ENCODE measurements at regions not wholly inside any gene's neighbourhood (a gene's known extent, or its start where the extent isn't known, plus 50 kb on each side); places are given as distances from the start of the nearest gene placed in this dataset.

DNA sequence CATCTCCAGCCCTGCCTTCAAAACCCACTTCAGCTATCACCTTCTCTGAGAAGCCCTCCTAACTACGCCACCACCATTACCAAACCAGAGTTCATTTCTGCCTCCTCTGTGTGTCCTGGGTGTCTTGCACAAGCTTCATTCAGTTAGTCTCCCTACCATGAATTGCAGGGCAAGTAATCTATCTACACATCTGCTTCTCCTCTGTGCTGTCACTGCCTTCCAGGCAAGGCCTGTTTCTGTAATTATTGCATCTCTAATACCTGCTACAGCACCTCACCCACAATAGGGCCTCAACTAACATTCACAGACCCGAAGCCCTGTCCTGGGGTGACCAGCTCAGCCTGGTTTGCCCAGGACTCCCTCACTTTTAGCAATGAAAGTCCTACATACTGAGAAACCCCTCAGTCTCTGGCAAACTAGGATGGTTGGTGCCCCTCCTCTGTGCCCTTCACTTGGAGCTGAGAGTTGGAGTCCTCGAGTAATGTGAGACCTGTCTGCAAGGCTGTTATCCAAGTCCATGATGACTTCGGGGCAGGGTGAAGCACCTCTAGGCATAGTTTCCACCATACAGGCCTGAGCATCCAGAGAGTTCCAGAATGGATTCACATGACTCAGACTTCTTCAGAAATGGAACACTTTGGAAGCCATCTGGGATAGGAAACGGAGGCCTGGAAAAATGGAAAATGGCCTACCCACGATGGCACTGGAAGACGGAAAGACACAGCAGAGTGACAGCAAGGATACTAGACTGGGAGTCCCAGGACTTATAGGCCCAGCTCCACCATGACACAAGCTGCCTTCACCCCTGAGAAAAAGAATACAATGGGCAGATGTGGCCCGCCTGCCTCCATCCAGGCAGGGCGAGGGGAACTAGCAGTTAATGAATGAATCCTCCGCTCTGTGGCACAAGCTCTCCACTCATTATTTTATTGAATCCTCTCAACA is 269.3 kb downstream of the BUD13 start:
- H3K4me3 ChIP-seq (ENCODE audit: low read length): no peak overlapping the region
- DNase-seq (ENCODE audit: low read depth, low spot score): no peak

DNA sequence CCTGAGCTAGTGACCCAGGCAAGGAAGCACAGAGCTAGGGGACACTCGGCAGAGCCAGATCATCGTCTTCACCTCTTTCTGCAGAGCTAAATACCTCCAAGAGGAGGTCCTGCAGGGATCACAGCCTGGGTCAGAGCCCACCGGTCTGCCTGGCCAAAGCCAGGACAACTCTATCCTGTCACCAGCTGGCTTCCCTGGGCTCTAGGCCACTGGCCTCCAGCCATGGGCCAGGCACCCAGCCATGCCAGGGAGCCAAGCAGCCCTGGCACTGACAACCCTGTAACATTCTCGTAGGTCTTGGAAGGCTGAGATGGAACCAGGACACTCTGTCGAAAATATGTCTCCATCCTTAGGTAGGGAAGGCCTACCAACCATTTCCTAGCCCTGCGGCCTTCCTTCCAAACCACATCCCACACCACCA is 270.1 kb downstream of the BUD13 start:
- DNase-seq (ENCODE audit: low read depth, low spot score): no peak
- no peak overlapping the region for H3K4me3 ChIP-seq (ENCODE audit: low read length)

DNA sequence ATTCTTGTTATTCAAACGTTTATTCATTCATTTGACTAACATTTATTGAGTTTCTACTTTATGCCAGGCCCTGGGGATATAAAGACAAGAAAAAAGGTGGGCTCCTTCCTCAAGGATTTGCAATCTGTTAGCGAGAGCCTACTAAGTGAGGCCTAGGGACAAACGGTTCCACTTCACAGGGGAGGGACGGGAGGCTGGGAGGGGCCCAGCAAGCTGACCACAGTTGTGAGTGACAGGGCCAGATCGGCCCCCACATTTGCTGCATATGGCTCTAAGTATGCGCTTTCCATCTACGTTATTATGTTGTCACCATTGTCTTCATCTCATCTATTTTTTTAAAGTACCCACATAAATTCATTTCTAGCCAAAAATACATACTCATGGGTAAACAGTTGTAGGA is 271.1 kb downstream of the BUD13 start:
- H3K4me3 ChIP-seq (ENCODE audit: low read length): no peak overlapping the region
- no peak for DNase-seq (ENCODE audit: low read depth, low spot score)

DNA sequence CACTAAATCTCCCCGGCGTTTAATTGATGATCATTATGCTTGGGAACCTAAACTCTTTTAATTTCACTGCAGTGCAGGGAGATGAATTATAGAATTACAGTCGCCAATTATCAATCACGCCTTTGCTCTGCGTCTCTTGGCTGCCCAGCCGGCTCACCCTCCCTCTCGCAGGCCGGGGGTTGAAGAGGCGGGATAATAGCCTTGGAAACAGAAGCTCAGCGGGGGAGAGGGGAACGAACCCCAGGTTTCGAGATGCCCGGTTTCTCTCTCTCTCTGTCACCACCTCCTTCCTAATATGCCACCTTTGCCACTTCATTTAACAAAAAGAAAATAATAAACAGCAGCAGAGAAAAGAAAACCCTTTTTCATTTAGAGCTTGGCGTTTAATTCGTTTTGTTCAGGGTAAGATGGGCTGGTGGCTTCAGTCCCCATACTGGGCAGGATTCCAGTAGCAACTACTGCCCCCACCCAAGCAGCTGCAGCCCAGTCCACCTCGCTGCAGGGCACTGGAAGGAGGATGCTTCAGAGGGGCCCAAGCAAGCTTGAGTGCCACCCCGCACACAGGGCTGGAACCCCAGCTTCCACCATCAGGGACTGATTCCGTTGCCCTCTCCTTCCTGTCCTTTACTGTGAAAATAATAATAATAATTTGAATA is 271.7 kb downstream of the BUD13 start:
- H3K4me3 ChIP-seq (ENCODE audit: low read length): no peak overlapping the region
- no peak for DNase-seq (ENCODE audit: low read depth, low spot score)

DNA sequence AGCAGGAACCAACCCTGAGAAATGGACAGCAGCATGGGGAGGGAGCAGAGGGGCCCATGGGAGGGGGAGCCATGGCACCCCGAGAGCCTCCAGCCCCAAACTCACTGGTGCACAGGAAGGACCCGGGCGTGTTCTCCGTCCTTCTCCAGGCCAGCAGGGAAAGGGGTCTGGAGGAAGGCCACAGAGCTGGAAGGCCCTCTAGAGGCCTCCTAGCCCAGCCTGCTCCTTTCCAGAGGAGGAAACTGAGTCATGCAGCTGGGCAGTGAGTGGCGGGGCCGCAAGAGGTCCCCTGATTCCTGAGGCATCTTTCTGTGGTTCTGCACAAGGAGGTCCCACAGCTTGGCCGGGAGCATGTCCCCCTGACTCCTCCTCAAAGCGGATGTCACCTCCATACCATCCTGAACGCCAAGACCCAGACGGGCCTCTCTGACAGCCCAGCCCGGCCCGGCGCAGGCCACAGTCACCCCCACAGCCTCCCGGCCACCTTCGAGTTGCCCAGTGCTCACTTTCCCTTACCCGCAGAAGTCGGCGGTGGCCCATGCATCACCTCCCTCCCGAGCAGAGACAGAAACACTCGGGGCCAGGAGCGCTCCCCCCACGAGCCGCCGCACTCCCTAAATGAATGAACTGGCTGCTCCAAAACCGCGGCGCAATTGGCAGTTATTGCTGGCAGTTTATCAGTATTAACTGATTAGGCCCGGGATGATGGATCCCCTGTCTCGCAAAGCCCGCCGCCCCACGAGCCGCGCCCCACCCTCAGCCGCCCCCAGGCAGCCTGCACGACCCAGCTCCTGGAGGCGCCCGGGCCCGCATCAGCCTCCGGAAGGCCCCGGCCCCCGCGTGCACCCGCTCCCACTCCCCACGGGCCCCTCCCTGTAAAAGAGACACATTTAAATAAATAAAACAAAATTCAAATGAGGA is 272.5 kb downstream of the BUD13 start:
- DNase-seq (ENCODE audit: low read depth, low spot score): no peak
- no peak overlapping the region for H3K4me3 ChIP-seq (ENCODE audit: low read length)

DNA sequence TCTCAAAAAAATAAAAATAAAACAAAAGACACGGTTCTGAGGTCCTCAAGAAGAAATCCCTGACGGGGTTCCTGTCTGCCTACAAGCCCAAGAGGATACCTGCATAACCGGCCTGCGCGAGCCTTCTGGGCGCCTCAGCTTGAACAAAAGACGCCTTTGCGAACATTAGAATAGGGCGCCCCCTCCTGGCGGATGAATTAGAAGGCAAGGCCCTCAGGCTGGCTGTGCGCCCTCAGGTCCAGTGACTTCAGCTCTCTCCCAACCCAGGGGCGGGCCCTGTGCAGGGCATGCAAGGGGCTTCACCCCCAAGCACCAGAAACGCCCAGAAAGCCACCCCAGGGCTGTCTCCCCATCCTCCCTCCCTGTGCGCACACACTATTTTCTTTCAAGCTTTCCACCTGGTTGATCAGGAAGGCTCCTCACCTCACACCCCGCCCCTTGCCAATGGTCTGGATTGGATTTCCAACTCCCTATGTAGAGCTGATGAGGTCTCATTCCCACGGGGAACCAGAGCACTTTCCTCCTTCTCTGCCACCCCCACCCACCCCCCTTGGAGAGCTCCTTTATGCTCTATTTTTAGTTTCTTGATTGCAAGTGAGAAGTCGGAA is 273.3 kb downstream of the BUD13 start:
- peak; percentile 54 for DNase-seq (ENCODE audit: low read depth, low spot score)
- no peak overlapping the region for H3K4me3 ChIP-seq (ENCODE audit: low read length)

DNA sequence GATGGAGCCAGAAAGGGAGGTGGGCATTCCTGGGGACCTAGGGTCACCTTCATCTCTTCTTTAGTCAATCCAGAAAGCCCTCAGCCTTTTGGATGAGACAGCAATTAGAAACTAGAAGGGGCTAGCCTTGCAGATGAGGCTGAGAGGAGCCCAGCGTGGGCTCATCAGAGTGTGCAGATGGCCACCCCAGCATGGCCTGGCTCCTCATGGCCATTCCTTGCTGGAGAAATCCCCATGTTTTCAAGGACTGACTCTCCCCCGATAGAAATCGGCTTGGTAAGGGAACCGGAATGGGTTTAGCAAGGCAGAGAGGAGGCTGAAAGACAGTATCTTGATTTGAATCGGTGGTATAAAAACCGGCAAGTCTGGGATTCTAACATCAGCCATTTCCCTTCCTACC is 274.6 kb downstream of the BUD13 start:
- H3K4me3 ChIP-seq (ENCODE audit: low read length): no peak overlapping the region
- no peak for DNase-seq (ENCODE audit: low read depth, low spot score)

DNA sequence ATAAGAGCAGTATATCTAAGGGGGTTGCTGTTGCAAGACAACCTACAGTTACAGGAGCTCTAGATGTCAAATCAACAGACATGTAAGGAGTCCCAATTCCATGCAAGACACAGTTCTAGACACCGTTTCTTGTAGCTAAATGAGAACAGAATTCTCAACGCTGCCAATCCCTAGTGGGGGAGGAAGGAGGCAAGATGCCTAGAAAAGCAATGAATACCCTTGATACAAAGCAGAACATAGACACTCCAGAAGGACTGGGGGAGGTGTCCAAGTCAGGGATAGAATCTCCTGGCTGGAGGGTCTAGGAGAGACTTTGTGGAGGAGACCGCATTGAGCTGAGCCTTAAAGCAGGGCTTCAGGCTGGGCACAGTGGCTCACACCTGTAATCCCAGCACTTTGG is 280.2 kb downstream of the BUD13 start:
- no peak for DNase-seq (ENCODE audit: low read depth, low spot score)
- H3K4me3 ChIP-seq (ENCODE audit: low read length): no peak overlapping the region

DNA sequence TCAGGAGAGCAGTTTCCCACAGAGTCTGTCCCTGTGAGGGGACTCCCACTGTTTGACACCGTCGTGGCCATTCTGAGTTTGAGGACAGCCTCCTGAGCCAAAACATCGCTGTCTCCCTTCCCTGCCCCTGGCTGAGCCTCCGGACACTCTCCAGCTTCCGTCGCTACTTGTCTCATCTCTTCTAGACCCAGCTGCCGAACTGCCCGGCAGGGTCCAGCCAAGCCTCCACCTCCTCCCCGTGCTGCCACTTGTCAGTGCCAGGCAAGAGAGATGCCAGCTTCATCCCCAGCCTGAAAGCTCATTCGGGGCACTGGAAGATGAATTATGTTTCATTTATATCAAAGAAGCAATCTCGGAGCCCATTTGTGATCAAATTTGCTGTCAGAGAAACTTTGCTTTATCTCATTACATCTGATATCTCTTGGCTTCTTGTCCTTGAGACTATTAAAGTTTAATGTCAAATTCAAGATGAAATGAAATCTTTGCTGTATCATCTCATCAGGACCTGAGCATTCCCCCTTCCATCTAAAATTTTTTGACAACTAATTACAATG is 283.9 kb downstream of the BUD13 start:
- no peak overlapping the region for H3K4me3 ChIP-seq (ENCODE audit: low read length)
- no peak for DNase-seq (ENCODE audit: low read depth, low spot score)

DNA sequence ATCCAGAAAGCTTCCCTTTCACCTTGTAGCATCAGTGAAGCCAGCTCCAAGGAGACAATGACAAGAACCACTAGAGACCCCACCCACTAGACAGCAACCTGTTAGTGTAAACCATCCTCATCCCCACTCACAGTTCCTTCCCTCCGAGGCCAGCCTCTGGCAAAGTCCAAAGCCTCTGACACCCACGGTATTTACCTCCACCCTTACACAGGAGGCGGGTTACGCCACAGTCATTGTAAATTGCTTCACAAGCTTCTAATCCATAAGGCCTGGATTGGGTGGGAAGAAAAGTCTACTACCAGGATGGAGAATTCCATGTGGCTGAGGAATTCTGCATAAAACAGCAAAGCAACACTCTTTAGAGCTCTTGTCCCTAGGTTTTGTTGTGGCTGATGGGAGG is 287.4 kb downstream of the BUD13 start:
- no peak for DNase-seq (ENCODE audit: low read depth, low spot score)
- H3K4me3 ChIP-seq (ENCODE audit: low read length): no peak overlapping the region

DNA sequence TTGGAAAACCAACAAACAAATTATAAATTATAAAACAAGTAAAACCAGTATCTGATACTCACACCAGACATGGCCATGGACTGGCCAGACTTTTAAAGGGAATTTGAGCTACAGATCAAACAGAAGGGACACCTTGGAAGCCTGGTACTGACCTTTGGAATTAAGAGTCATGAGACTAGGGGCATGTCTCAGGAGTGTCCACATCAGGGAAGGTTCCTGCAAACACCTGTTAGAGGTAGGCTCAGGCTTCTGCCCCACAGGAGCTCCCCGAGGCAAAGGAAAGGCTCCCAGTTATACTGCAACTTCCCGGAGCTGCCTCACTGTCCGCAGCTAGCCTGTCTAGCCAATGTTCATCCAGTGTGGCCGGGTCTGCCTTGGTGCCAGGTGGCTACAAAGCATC is 290.1 kb downstream of the BUD13 start:
- DNase-seq (ENCODE audit: low read depth, low spot score): no peak
- no peak overlapping the region for H3K4me3 ChIP-seq (ENCODE audit: low read length)

DNA sequence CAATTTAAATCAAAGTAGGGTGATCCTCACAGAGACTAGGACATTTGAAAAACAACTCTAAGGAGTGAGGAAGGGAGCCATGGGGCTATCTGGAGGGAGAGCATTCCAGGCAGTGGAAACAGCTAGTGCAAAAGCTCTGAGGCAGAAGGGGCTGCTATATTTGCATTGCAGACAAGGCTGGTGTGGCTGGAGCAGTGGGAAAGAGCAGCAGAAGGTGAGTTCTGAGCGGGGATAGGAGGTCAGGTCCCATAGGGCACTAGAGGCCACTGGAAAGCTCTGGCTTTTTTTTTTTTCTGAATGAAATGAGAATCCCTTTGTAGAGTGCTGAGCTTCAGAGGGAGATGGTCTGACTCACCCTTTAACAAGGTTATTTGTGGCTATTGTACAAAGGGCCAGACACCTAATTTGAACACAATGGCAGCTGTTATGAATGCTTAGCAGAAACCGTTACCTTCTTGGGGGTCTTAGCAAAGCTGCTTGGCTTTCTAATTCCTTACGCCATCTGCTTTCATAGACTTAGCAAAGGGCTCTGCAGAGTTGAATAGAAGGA is 291.6 kb downstream of the BUD13 start:
- DNase-seq (ENCODE audit: low read depth, low spot score): no peak
- no peak overlapping the region for H3K4me3 ChIP-seq (ENCODE audit: low read length)

DNA sequence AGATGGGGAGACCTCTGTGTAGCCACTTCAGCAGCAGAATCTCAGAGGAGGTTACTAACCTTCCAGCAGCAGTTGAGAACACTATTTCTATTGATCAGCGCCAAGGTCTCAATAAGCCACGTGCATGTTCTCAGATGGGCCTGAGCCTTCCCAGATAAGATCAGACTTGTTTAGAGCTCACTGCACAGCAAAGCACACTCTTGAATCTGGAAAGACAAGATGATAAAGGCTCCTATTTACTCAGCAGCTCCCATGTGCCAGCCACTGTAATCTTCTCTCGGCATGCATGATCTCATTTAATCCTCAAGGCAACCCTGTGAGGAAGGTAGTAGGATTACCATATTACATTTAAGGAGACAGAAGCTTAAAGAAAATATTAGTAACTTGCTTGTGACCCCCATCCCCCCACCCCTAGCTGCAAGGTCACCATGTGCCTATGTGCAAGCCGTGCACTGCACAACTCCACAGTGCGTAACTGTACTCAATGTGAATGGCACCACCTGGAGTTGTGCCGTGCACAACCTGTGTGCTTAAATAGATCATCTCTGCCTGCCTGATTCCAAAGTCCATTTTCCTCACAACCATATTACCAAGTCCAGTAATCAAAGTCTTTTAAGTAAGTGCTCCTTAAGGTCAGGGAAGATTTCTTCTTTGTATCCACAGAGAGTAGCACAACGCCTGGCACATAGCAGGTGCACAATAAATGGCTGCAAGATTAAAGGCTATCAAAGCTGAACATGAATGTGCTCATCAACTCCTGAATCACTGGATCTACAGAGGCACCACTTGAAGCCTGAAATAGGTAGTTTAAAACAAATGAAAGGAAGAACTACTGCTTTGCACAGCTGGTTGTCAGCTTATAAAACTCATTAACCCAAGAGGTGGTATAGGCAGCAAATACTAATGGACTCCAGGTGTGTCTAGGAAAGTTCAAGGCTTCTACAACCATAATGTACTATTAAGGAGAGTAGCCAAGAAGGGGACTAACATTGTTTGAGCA is 293.8 kb downstream of the BUD13 start:
- no peak overlapping the region for H3K4me3 ChIP-seq (ENCODE audit: low read length)
- DNase-seq (ENCODE audit: low read depth, low spot score): no peak

DNA sequence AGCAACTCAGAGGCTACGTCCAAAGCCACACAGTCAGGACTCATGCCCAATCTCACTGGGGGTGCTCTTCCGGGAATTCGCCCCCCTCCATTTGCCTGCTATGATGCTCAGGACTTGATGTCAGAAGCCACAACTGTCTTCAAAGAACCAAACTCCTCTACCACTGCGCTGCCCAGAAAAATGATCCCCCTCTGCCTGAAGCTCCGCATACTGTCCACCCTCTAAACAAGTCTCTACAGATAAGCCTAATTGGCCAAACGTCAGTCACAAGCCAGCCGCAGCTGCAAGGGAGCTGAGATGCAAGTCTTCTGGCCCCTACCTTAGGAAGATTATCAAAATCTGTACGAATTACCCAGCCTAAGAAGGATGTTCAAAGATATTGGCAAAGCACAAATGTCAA is 294.6 kb downstream of the BUD13 start:
- H3K4me3 ChIP-seq (ENCODE audit: low read length): no peak overlapping the region
- no peak for DNase-seq (ENCODE audit: low read depth, low spot score)

DNA sequence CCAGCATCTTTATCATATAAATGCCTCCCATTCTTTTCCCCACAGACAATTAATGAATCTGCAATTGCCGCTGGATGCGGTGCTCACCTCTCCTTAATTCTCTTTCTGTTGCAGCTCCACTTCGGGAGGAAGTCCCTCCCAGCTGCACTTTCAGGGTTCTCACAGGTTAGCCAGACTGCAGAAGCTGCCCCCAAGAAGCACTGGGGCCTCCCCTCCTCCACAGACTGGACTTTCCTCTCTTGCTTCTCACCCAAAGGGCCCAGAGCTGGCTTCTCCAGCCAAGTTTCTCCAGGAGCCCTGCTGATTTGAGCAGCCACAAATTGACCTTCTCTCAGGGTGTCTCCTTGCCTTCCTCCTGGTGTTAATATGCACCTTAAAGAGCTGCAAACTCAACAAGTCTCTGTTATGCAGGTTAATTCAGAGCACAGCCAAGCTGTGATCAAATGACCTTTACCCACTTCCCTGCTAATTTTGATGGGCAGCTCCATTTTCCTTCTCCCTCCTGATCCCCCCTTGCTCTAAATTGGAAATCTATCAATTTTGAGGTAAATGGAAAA is 298.9 kb downstream of the BUD13 start:
- no peak for DNase-seq (ENCODE audit: low read depth, low spot score)
- no peak overlapping the region for H3K4me3 ChIP-seq (ENCODE audit: low read length)

DNA sequence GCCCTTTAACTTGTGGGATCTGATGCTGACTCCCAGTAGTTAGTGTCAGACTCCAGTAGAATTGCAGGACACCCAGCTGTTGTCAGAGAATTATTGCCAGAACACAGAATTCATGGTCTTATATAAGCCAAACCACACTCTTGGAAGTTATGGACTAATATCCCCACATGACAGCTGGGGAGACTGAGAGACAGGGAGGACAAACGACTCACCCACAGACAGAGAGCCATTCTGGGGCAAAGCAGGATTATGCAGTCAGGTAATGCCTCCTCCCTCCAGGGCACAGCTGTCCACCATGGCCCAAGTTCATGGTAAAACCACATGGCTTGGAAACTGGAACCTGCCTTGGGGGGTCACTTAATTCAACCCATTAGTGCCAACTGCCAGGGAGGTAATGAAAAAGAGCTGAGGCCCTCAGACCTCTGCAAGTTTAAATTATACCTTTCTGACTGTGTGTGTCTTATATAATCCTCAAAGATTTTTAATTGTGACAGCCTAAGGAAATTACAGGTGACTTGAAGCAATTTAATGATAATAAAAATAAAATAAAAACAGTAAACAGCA is 299.5 kb downstream of the BUD13 start:
- DNase-seq (ENCODE audit: low read depth, low spot score): no peak
- no peak overlapping the region for H3K4me3 ChIP-seq (ENCODE audit: low read length)

DNA sequence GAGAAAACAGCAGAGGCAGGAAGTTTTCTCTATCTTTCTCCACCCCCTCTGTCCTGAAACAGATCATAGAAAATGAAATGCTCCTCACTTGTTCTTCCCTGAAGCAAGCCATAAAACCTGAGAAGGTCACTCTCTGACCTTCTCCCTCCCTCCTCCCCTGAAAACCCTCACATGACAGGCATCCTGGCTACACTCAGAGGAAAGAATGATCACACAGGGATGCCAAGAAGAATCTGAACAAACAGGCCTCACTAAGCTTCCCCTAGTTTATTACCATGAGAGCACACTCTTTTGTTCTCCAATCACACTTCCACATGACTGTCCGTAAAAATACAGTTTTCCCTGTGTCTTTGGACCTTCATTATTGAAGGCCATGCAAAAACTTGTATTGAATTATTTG is 300.1 kb downstream of the BUD13 start:
- no peak for DNase-seq (ENCODE audit: low read depth, low spot score)
- H3K4me3 ChIP-seq (ENCODE audit: low read length): no peak overlapping the region

Data from Jurkat, Clone E6-1 (cell line).